ENCODE measurements at regions not wholly inside any gene's neighbourhood (a gene's known extent, or its start where the extent isn't known, plus 50 kb on each side); places are given as distances from the start of the nearest gene placed in this dataset.

- WGBS (ENCODE audit: low lambda C conversion rate, missing lambda C conversion rate), result 90% methylated on average over 14 of the region's 14 CpGs
- H4K20me1 ChIP-seq (ENCODE audit: insufficient read depth, poor library complexity, severe bottlenecking), result no peaks in the 10 kb centered on the region
- H3K9me3 ChIP-seq (ENCODE audit: low read depth), result no peaks in the 10 kb centered on the region
- H3K9me2 ChIP-seq (replicated peaks; ENCODE audit: insufficient read depth), result no peaks in the 10 kb centered on the region
- TF ChIP-seq EZH2phosphoT487 (IDR thresholded peaks at IDR 0.05; ENCODE audit: low read depth, severe bottlenecking, unreplicated experiment), result no peak
- no peak for TF ChIP-seq EZH2 (IDR thresholded peaks at IDR 0.05; ENCODE audit: borderline replicate concordance)
- TF ChIP-seq CTCF (IDR thresholded peaks at IDR 0.05; ENCODE audit: poor library complexity), result no peak
- no peak overlapping the region for H3K27ac ChIP-seq
- H3K79me2 ChIP-seq, result no peaks in the 10 kb centered on the region
- no peak for DNase-seq (ENCODE audit: low spot score)
- no peaks in the 10 kb centered on the region for H3K36me3 ChIP-seq (replicated peaks; ENCODE audit: insufficient read depth, low read depth)
- H3K4me1 ChIP-seq (ENCODE audit: insufficient read depth), result no peaks in the 10 kb centered on the region
- H2AFZ ChIP-seq, result no peak overlapping the region
- H3K4me3 ChIP-seq, result no peak overlapping the region
- no peak overlapping the region for H3K4me2 ChIP-seq
- H3K27me3 ChIP-seq, result no peaks in the 10 kb centered on the region
These were observed 134.5 kb downstream of the FBXO15 start for GRCh38 chr18:74012954-74013630.

GRCh38 chr18:74006143-74006542 is 141.5 kb downstream of the FBXO15 start:
- TF ChIP-seq EZH2phosphoT487 (IDR thresholded peaks at IDR 0.05; ENCODE audit: low read depth, severe bottlenecking, unreplicated experiment) (no peak), CTCF (IDR thresholded peaks at IDR 0.05; ENCODE audit: poor library complexity) (no peak), EZH2 (IDR thresholded peaks at IDR 0.05; ENCODE audit: borderline replicate concordance) (no peak)
- Histone ChIP-seq H3K9me3 (ENCODE audit: low read depth) (no peaks in the 10 kb centered on the region), H4K20me1 (ENCODE audit: insufficient read depth, poor library complexity, severe bottlenecking) (no peaks in the 10 kb centered on the region), H3K4me3 (no peak overlapping the region), H3K4me1 (ENCODE audit: insufficient read depth) (no peaks in the 10 kb centered on the region), H3K36me3 (replicated peaks; ENCODE audit: insufficient read depth, low read depth) (no peaks in the 10 kb centered on the region), H3K27ac (no peak overlapping the region), H3K4me2 (no peak overlapping the region), H3K79me2 (no peaks in the 10 kb centered on the region), H3K9me2 (replicated peaks; ENCODE audit: insufficient read depth) (no peaks in the 10 kb centered on the region), H2AFZ (no peak overlapping the region), H3K27me3 (no peaks in the 10 kb centered on the region)
- 94% methylated on average over 8 of the region's 8 CpGs for WGBS (ENCODE audit: low lambda C conversion rate, missing lambda C conversion rate)
- DNase-seq (ENCODE audit: low spot score), result no peak

- no peaks in the 10 kb centered on the region for H4K20me1 ChIP-seq (ENCODE audit: insufficient read depth, poor library complexity, severe bottlenecking)
- no peaks in the 10 kb centered on the region for H3K79me2 ChIP-seq
- 97% methylated on average over 4 of the region's 4 CpGs for WGBS (ENCODE audit: low lambda C conversion rate, missing lambda C conversion rate)
- no peaks in the 10 kb centered on the region for H3K9me2 ChIP-seq (replicated peaks; ENCODE audit: insufficient read depth)
- H3K27me3 ChIP-seq, result no peaks in the 10 kb centered on the region
- no peak overlapping the region for H3K27ac ChIP-seq
- H3K9me3 ChIP-seq (ENCODE audit: low read depth), result no peaks in the 10 kb centered on the region
- no peak for DNase-seq (ENCODE audit: low spot score)
- no peak overlapping the region for H2AFZ ChIP-seq
- no peak for TF ChIP-seq EZH2 (IDR thresholded peaks at IDR 0.05; ENCODE audit: borderline replicate concordance)
- no peak for TF ChIP-seq EZH2phosphoT487 (IDR thresholded peaks at IDR 0.05; ENCODE audit: low read depth, severe bottlenecking, unreplicated experiment)
- no peak for TF ChIP-seq CTCF (IDR thresholded peaks at IDR 0.05; ENCODE audit: poor library complexity)
- no peaks in the 10 kb centered on the region for H3K36me3 ChIP-seq (replicated peaks; ENCODE audit: insufficient read depth, low read depth)
- no peak overlapping the region for H3K4me3 ChIP-seq
- H3K4me2 ChIP-seq, result no peak overlapping the region
- H3K4me1 ChIP-seq (ENCODE audit: insufficient read depth), result no peaks in the 10 kb centered on the region
These were observed 142.1 kb downstream of the FBXO15 start for GRCh38 chr18:74005320-74006109.

Measured in hepatocyte (in vitro differentiated cells).